Psoas muscle (tissue), 7 donors: ENCODE measurements at regions not wholly inside any gene's neighbourhood (a gene's known extent, or its start where the extent isn't known, plus 50 kb on each side); places are given as distances from the start of the nearest gene placed in this dataset.
"Not testable (repeated sequence)": the region's sequence is repeated elsewhere in the genome, so short reads cannot be mapped to it uniquely, and the experiment has no call there.

Source experiments
- ATAC-seq, 4 donors: fragments of 200-7000 bp; cut with Tn5 transposase; one replicate each; pipeline ENCODE4 v1.9.1; 2020; ENCODE audit warnings: moderate library complexity in 3 of 4, mild to moderate bottlenecking in 2 of 4
- DNase-seq, 2 donors: peaks; one replicate each; pipeline ENCODE4 v3.0.0-alpha.2; 2020
- H3K27ac ChIP-seq: fragments of 200-600 bp; one replicate; pipeline ENCODE4 v1.8.0; 2022
- H3K27me3 ChIP-seq, 3 donors: fragments of 200-600 bp in 1 of 3; one replicate each; pipeline versions ENCODE4 v1.6.1 to v1.8.0; 2013 to 2022; ENCODE audit warnings: low read length in 2 of 3, mild to moderate bottlenecking in 2 of 3, moderate library complexity in 1 of 3; ENCODE audit not compliant: insufficient read depth in 3 of 3
- H3K36me3 ChIP-seq, 2 donors: fragments of 200-600 bp in 1 of 2; one replicate each; pipeline versions ENCODE4 v1.6.1 to v1.8.0; 2013 to 2022; ENCODE audit warnings: low read depth in 1 of 2, mild to moderate bottlenecking in 1 of 2, moderate library complexity in 1 of 2; ENCODE audit not compliant: insufficient read depth in 1 of 2
- H3K4me1 ChIP-seq: fragments of 200-600 bp; one replicate; pipeline ENCODE4 v1.8.0; 2022
- H3K4me3 ChIP-seq: fragments of 200-600 bp; one replicate; pipeline ENCODE4 v1.8.0; 2022; ENCODE audit warnings: mild to moderate bottlenecking
- H3K9me3 ChIP-seq: fragments of 200-600 bp; one replicate; pipeline ENCODE4 v1.8.0; 2022
- WGBS, 3 donors: extraction: QIAGEN DNeasy Blood & Tissue Kit; methylation state at CpG; one replicate each; pipeline versions ENCODE4 v1.1.6 to v1.1.7; 2013; 5-methylcytosine and 5-hydroxymethylcytosine counted together
- intact Hi-C, 2 donors: fragments of 100-400 bp; cut with DNase I; formaldehyde crosslinking; loops; one replicate each; pipeline versions ENCODE4 v1.11.0 to v1.14.2; 2022
- TF ChIP-seq, protein P1 (sequence below): fragments of 200-600 bp; IDR thresholded peaks from one replicate; pipeline ENCODE4 v1.8.0; 2022; ENCODE audit warnings: antibody characterized with exemption
- donor health status: healthy with polysubstance abuse.
- donor health status: DM: no; HTN: no; CAD: no; lungs with moderate emphysema.
- donor health status: Bipolar disorder and iron deficiency.
- donor health status: healthy.
- donor health status: DM: yes; HTN: yes; CAD: no.
- donor health status: DM: no; HTN: no; CAD: no.
- donor health status: DM: yes; HTN: yes; CAD: no.

DNA sequence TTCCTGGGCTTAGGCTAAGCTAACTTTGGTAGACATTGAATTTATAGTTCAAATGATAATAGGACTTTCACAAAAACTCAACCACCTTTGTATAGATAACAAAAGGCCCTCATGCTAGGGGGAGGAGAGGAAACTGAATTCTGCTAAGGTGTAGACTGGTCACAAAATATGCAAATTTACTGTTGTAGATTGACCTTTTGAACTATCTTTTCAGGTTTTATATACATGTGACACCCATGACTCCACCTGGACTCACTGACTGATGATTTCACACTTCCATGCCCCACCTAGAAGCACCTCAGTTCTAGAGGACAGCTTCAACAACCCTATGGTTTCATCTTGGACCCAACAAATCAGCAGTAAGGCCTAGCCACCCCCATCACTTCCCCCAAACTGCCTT lies 165.7 kb downstream of the CEMIP2 start:
- H3K27ac ChIP-seq: no peak overlapping the region
- TF ChIP-seq, protein P1, sequence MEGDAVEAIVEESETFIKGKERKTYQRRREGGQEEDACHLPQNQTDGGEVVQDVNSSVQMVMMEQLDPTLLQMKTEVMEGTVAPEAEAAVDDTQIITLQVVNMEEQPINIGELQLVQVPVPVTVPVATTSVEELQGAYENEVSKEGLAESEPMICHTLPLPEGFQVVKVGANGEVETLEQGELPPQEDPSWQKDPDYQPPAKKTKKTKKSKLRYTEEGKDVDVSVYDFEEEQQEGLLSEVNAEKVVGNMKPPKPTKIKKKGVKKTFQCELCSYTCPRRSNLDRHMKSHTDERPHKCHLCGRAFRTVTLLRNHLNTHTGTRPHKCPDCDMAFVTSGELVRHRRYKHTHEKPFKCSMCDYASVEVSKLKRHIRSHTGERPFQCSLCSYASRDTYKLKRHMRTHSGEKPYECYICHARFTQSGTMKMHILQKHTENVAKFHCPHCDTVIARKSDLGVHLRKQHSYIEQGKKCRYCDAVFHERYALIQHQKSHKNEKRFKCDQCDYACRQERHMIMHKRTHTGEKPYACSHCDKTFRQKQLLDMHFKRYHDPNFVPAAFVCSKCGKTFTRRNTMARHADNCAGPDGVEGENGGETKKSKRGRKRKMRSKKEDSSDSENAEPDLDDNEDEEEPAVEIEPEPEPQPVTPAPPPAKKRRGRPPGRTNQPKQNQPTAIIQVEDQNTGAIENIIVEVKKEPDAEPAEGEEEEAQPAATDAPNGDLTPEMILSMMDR: no peak
- H3K9me3 ChIP-seq: no peaks in the 10 kb centered on the region
- DNase-seq: no peak
- H3K27me3 ChIP-seq: no peaks in the 10 kb centered on the region
- H3K4me1 ChIP-seq: no peaks in the 10 kb centered on the region
- intact Hi-C loops: loop anchor here in 1 of 2 donors (10.0 kb wide), 1 partner anchor 422 kb away; no protein-coding TSS in a partner anchor
- ATAC-seq: no peak
- H3K36me3 ChIP-seq: no peaks in the 10 kb centered on the region
- H3K4me3 ChIP-seq: no peak overlapping the region

DNA sequence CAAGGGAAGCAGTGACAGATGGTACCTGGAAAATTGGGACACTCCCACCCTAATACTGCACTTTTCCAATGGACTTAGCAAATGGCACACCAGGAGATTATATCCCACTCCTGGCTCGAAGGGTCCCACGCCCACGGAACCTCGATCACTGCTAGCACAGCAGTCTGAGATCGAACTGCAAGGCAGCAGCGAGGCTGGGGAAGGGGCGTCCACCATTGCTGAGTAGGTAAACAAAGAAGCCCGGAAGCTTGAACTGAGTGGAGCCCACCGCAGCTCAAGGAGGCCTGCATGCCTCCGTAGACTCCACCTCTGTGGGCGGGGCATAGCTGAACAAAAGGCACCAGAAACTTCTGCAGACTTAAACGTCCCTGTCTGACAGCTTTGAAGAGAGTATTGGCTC lies 172.6 kb downstream of the CEMIP2 start:
- WGBS, 3 donors: 82% methylated on average over 12 of the region's 12 CpGs
- H3K27me3 ChIP-seq, H3K9me3 ChIP-seq, H3K27ac ChIP-seq, DNase-seq, H3K4me1 ChIP-seq, ATAC-seq, intact Hi-C loops, H3K36me3 ChIP-seq, H3K4me3 ChIP-seq: not testable (repeated sequence)

DNA sequence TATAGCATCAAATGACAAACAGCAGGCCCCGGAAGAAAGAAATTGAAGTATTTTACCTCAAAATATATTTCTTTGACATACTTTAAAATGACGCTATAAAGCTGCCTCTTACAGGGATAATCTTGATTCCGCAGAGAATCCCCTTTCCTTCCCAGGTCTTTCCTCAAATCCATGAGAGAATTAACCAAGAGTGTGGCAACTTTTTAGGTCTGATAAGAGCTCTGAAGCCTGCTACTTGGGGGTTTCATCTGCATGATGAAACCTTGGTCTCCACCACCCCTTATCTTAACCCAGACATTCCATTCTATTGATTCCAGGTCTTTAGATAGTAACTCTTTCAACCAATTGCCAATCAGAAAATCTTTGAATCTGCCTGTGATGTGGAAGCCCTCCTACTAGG lies 173.8 kb downstream of the CEMIP2 start:
- Histone ChIP-seq H3K9me3 (no peaks in the 10 kb centered on the region), H3K27ac (no peak overlapping the region), H3K4me1 (no peaks in the 10 kb centered on the region), H3K4me3 (no peak overlapping the region), H3K27me3 (no peaks in the 10 kb centered on the region), H3K36me3 (no peaks in the 10 kb centered on the region)
- intact Hi-C loops: no loop called here
- ATAC-seq (no peak), DNase-seq (no peak)
- TF ChIP-seq, protein P1: no peak
- WGBS, 3 donors: 50 to 61% (median 55%) methylated on average over 3 of the region's 3 CpGs

DNA sequence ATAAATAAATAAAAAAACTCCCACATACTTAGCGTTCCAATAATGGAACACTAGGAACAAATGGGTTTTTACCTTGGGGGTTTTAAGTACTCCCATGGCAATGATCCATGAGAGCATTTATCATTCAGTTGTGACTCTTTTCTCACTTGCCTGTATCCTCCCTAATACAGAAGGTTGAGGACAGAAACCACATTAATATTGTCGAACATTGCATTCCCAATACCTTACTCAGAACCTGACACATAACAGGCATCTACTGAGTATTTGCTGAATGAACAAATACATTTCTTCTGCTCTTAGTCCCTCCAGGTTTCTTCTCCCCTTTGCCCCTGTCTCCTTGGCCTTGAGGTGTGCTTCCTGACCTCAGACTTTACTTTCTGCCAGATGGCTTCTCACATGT lies 175.9 kb downstream of the CEMIP2 start:
- H3K4me1 ChIP-seq: no peaks in the 10 kb centered on the region
- DNase-seq (no peak), ATAC-seq (no peak)
- TF ChIP-seq, protein P1: no peak
- no peaks in the 10 kb centered on the region for H3K27me3 ChIP-seq
- no peak overlapping the region for H3K4me3 ChIP-seq
- H3K27ac ChIP-seq: no peak overlapping the region
- H3K36me3 ChIP-seq: no peaks in the 10 kb centered on the region
- intact Hi-C loops: no loop called here
- 94 to 100% (median 97%) methylated on average over 2 of the region's 2 CpGs for WGBS, 3 donors
- no peaks in the 10 kb centered on the region for H3K9me3 ChIP-seq

DNA sequence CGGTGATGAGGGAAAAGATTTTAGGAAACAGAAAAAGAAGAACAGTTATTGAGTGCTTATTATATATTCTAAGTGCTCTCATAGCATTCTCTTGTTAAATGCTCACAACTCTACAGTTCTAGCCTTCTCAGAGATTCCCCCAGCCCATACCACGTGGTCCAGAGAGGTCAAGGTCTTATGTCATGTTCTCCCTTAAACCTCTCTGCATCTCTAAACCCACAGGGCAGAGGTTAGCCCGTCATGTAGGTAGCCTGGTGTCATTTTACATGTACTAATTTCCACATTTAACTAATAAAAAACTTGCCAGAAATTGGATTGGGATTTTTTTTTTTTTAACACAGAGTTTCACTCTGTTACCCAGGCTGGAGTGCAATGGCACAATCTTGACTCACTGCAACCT lies 178.0 kb downstream of the CEMIP2 start:
- TF ChIP-seq, protein P1: no peak
- WGBS, 3 donors: 53 to 64% (median 60%) methylated on average over 3 of the region's 3 CpGs
- H3K27me3 ChIP-seq: no peaks in the 10 kb centered on the region
- ATAC-seq (no peak), DNase-seq (no peak)
- no peaks in the 10 kb centered on the region for H3K9me3 ChIP-seq
- H3K4me3 ChIP-seq: no peak overlapping the region
- H3K4me1 ChIP-seq: no peaks in the 10 kb centered on the region
- H3K36me3 ChIP-seq: no peaks in the 10 kb centered on the region
- H3K27ac ChIP-seq: no peak overlapping the region
- intact Hi-C loops: no loop called here
